Right lobe of liver (tissue), 6 donors: ENCODE measurements at regions not wholly inside any gene's neighbourhood (a gene's known extent, or its start where the extent isn't known, plus 50 kb on each side); places are given as distances from the start of the nearest gene placed in this dataset.

ENCODE experiments used
- ATAC-seq, 4 donors: fragments of 200-7000 bp; cut with Tn5 transposase; one replicate each; pipeline ENCODE4 v1.9.1; 2020; ENCODE audit warnings: mild to moderate bottlenecking in 4 of 4, moderate library complexity in 4 of 4
- DNase-seq, 3 donors: peaks; one replicate each; pipeline ENCODE4 v3.0.0-alpha.2; 2020
- H3K27ac ChIP-seq, 3 donors: fragments of 200-600 bp; one replicate each; pipeline ENCODE4 v1.8.0; 2022
- H3K27me3 ChIP-seq, 2 donors: fragments of 200-600 bp; one replicate each; pipeline ENCODE4 v1.8.0; 2022
- H3K36me3 ChIP-seq, 4 donors: fragments of 200-600 bp; sonication (generic) in 1 of 4; one replicate each; pipeline versions ENCODE4 v1.5.1 to v1.8.0; 2017 to 2022; ENCODE audit warnings: control low read depth in 1 of 4
- H3K4me1 ChIP-seq, 4 donors: fragments of 200-600 bp; sonication (generic) in 1 of 4; one replicate each; pipeline versions ENCODE4 v1.5.1 to v1.8.0; 2017 to 2022; ENCODE audit warnings: control low read depth in 1 of 4
- H3K4me3 ChIP-seq, 3 donors: fragments of 200-600 bp; one replicate each; pipeline ENCODE4 v1.8.0; 2022
- H3K9me3 ChIP-seq, 4 donors: fragments of 200-600 bp; sonication (generic) in 1 of 4; one replicate each; pipeline versions ENCODE4 v1.5.1 to v1.8.0; 2017 to 2022; ENCODE audit warnings: control low read depth in 1 of 4
- CTCF ChIP-seq, 4 donors: fragments of 200-600 bp in 3 of 4; fragments of 450-650 bp in 1 of 4; IDR thresholded peaks; one replicate each; pipeline versions ENCODE4 v1.5.1 to v1.8.0; 2016 to 2022; ENCODE audit warnings: antibody characterized with exemption in 4 of 4, mild to moderate bottlenecking in 2 of 4
- POLR2A ChIP-seq: fragments of 450-650 bp; IDR thresholded peaks from one replicate; pipeline ENCODE4 v1.6.1; 2017; ENCODE audit warnings: antibody characterized with exemption, mild to moderate bottlenecking
- WGBS: methylation state at CpG from one replicate; pipeline ENCODE4 v1.1.6; 2018; ENCODE audit warnings: low coverage, low lambda C conversion rate; ENCODE audit not compliant: insufficient coverage; ENCODE audit errors: missing lambda C conversion rate; 5-methylcytosine and 5-hydroxymethylcytosine counted together
- intact Hi-C, 2 donors: fragments of 100-400 bp; cut with DNase I; formaldehyde crosslinking; loops; one replicate each; pipeline versions ENCODE4 v1.11.2 to v1.14.1; 2022
- donor health status: DM: no; HTN: yes; CAD: no.
- donor health status: DM: no; HTN: no; CAD: no.
- donor health status: DM: no; HTN: no; CAD: no.
- donor health status: DM: no; HTN: yes; CAD: no.
- donor health status: DM: no; HTN: yes; CAD: no.

GRCh38 chr13:64033921-64034320 lies 2618.3 kb upstream of the PCDH20 start:
- no peak for DNase-seq
- no peaks in the 10 kb centered on the region for H3K36me3 ChIP-seq
- H3K9me3 ChIP-seq = no peaks in the 10 kb centered on the region
- WGBS = 75% methylated on average over 1 of the region's 1 CpG
- TF ChIP-seq CTCF (IDR thresholded peaks at IDR 0.05) = no peak
- no peak for TF ChIP-seq POLR2A
- no peaks in the 10 kb centered on the region for H3K4me1 ChIP-seq
- H3K27ac ChIP-seq = no peak overlapping the region
- intact Hi-C loops = no loop called here
- no peak overlapping the region for H3K4me3 ChIP-seq
- ATAC-seq = no peak
- H3K27me3 ChIP-seq = no peaks in the 10 kb centered on the region

DNA sequence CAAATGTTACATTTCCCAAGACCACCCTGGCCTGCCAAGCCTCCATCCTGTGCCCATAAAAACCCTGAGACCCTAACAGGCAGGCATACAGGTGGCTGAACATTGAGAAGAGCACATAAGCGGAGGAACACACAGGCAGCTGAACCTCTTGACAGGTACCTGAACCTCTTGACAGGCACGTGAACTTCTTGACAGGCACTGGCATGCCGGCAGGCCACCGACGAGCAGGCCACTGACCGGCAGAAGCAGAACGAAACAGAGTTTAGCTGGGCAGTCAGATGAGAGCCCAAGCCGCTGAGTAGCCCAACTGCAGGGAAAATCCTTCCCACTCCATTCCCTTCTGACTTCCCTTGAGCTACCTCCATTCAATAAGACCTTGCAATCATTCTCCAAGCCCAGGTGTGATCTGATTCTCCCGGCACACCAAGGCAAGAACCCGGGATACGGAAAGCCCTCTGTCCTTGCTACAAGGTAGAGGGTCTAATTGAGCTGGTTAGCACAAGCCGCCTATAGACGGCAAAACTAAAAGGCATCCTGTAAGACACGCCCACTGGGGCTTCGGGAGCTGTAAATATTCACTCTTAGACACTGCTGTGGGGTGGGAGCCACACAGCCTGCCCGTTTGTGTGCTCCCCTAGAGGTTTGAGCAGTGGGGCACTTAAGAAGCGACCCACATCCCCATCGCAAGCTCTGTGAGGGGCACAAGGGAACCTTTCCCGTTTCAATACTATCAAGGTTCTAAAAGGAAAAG lies 2613.9 kb upstream of the PCDH20 start:
- DNase-seq = no peak
- WGBS = 60% methylated on average over 11 of the region's 19 CpGs
- TF ChIP-seq CTCF (IDR thresholded peaks at IDR 0.05) (no peak), POLR2A (no peak)
- Histone ChIP-seq H3K4me3 (no peak overlapping the region), H3K4me1 (no peaks in the 10 kb centered on the region), H3K27ac (no peak overlapping the region), H3K9me3 (no peaks in the 10 kb centered on the region), H3K36me3 (no peaks in the 10 kb centered on the region), H3K27me3 (no peaks in the 10 kb centered on the region)
- intact Hi-C loops = no loop called here
- ATAC-seq = no peak

- DNase-seq = no peak
- Histone ChIP-seq H3K36me3 (no peaks in the 10 kb centered on the region), H3K27ac (no peak overlapping the region), H3K4me3 (no peak overlapping the region), H3K9me3 (no peaks in the 10 kb centered on the region), H3K27me3 (no peaks in the 10 kb centered on the region), H3K4me1 (no peaks in the 10 kb centered on the region)
- intact Hi-C loops = no loop called here
- TF ChIP-seq POLR2A (no peak), CTCF (IDR thresholded peaks at IDR 0.05) (no peak)
- no peak for ATAC-seq
These were observed 2612.9 kb upstream of the PCDH20 start for GRCh38 chr13:64028551-64028950.

- no peaks in the 10 kb centered on the region for H3K36me3 ChIP-seq
- DNase-seq (no peak), ATAC-seq (no peak)
- intact Hi-C loops = no loop called here
- 26% methylated on average over 2 of the region's 2 CpGs for WGBS
- H3K4me3 ChIP-seq = no peak overlapping the region
- H3K27ac ChIP-seq = no peak overlapping the region
- H3K9me3 ChIP-seq = no peaks in the 10 kb centered on the region
- H3K27me3 ChIP-seq = no peaks in the 10 kb centered on the region
- TF ChIP-seq CTCF (IDR thresholded peaks at IDR 0.05) = no peak
- TF ChIP-seq POLR2A = no peak
- H3K4me1 ChIP-seq = no peaks in the 10 kb centered on the region
These were observed 2604.5 kb upstream of the PCDH20 start for GRCh38 chr13:64020126-64020525.

DNA sequence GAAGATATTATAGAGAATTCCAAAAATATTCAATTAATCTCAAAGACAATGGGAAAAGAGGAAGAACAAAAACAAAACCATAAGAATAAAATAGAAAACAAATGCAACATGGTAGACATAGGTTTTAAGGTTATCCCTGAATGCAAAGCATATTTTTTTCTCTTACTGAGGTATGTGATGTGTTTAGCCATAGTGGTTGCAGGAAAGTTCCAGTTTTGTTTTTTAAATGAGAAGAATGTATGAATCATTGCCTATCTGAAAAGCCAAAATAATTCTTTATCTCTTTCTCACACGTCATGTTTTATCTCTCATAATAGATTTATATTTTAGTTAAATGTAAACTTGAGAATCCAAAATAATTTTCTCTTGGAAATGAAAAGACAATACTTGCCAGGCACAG lies 2591.7 kb upstream of the PCDH20 start:
- no peaks in the 10 kb centered on the region for H3K27me3 ChIP-seq
- no peak overlapping the region for H3K4me3 ChIP-seq
- intact Hi-C loops = no loop called here
- no peak for ATAC-seq
- H3K4me1 ChIP-seq = no peaks in the 10 kb centered on the region
- no peak overlapping the region for H3K27ac ChIP-seq
- TF ChIP-seq POLR2A = no peak
- TF ChIP-seq CTCF (IDR thresholded peaks at IDR 0.05) = no peak
- WGBS = 26% methylated on average over 1 of the region's 1 CpG
- no peak for DNase-seq
- no peaks in the 10 kb centered on the region for H3K9me3 ChIP-seq
- no peaks in the 10 kb centered on the region for H3K36me3 ChIP-seq
